Thyroid gland (tissue), 4 donors: ENCODE measurements at regions not wholly inside any gene's neighbourhood (a gene's known extent, or its start where the extent isn't known, plus 50 kb on each side); places are given as distances from the start of the nearest gene placed in this dataset.

Source experiments
- DNase-seq, 2 donors: peaks; one replicate each; pipeline ENCODE4 v3.0.0-alpha.2; 2019
- H3K27ac ChIP-seq, 3 donors: fragments of 200-600 bp; sonication (generic); 1 replicate in 2 of 3; 2 replicates in 1 of 3; pipeline ENCODE4 v1.5.1; 2016 to 2019; ENCODE audit warnings: mild to moderate bottlenecking in 1 of 3, moderate library complexity in 1 of 3
- H3K27me3 ChIP-seq: fragments of 200-600 bp; sonication (generic); one replicate; pipeline ENCODE4 v1.5.1; 2019
- H3K36me3 ChIP-seq, 2 donors: fragments of 200-600 bp; sonication (generic); one replicate each; pipeline ENCODE4 v1.5.1; 2016 to 2019
- H3K4me1 ChIP-seq, 2 donors: fragments of 200-600 bp; sonication (generic); one replicate each; pipeline ENCODE4 v1.5.1; 2017 to 2019
- H3K4me3 ChIP-seq, 3 donors: fragments of 200-600 bp; sonication (generic); replicated peaks in 1 of 3; 1 replicate in 2 of 3; 2 replicates in 1 of 3; pipeline ENCODE4 v1.5.1; 2016; ENCODE audit warnings: mild to moderate bottlenecking in 1 of 3
- H3K9me3 ChIP-seq: fragments of 200-600 bp; sonication (generic); one replicate; pipeline ENCODE4 v1.5.1; 2017
- POLR2A ChIP-seq, 2 donors: fragments of 450-650 bp; IDR thresholded peaks; one replicate each; pipeline ENCODE4 v1.6.1; 2017; ENCODE audit warnings: antibody characterized with exemption in 2 of 2, mild to moderate bottlenecking in 2 of 2, moderate library complexity in 1 of 2
- WGBS, 2 donors: methylation state at CpG; one replicate each; pipeline ENCODE4 v1.1.5; 2017; 5-methylcytosine and 5-hydroxymethylcytosine counted together
- intact Hi-C: fragments of 100-400 bp; cut with DNase I; formaldehyde crosslinking; loops from one replicate; pipeline ENCODE4 v1.15.1; 2023
- TF ChIP-seq, protein P1 (sequence below), 6 experiments: fragments of 200-600 bp in 3 of 6; fragments of 450-650 bp in 3 of 6; sonication (generic) in 3 of 6; IDR thresholded peaks; one replicate each; pipeline ENCODE4 v1.5.1; 2016 to 2019; ENCODE audit warnings: antibody characterized with exemption in 6 of 6, mild to moderate bottlenecking in 2 of 6, inconsistent platforms in 1 of 6, moderate library complexity in 1 of 6

DNA sequence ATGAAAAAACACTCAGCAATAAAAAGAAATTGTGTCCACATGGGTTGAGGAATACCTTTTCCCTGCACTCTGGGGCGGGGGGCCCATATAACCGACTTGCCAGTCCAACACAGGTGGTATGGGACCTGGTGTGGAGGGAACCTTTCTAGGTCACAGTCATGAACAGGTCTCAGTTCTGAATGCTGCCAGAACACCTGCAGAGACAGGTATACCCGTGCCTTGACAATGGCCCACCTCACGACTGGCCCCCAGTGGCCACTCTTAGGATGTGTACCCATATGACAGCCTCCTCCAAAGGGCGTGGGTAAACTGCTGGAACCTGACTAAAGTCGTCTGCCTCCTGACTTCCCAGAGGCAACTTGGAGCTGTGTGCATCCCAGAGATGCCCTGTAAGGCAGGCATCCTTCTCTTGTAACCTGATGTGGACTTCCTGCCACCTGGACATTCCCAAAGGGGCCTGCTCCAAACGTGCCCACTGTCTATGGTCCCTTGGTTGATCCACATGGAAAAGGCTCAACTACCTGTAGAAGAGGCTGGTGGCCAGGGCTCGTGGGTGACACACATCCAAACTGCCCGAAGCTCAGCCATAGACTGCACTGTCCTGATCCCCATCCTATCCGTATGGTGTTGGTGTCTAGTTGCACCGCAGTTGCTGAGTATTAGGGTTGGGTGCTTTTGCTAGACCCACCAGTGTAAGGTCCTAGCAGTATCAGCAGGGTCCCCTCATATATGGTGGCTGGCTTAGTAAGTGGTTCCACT lies 859.3 kb downstream of the BRD1 start:
- intact Hi-C loops = no loop called here
- H3K27ac ChIP-seq = no peak overlapping the region
- no peaks in the 10 kb centered on the region for H3K27me3 ChIP-seq
- no peak for TF ChIP-seq POLR2A (IDR thresholded peaks at IDR 0.05)
- TF ChIP-seq, protein P1, sequence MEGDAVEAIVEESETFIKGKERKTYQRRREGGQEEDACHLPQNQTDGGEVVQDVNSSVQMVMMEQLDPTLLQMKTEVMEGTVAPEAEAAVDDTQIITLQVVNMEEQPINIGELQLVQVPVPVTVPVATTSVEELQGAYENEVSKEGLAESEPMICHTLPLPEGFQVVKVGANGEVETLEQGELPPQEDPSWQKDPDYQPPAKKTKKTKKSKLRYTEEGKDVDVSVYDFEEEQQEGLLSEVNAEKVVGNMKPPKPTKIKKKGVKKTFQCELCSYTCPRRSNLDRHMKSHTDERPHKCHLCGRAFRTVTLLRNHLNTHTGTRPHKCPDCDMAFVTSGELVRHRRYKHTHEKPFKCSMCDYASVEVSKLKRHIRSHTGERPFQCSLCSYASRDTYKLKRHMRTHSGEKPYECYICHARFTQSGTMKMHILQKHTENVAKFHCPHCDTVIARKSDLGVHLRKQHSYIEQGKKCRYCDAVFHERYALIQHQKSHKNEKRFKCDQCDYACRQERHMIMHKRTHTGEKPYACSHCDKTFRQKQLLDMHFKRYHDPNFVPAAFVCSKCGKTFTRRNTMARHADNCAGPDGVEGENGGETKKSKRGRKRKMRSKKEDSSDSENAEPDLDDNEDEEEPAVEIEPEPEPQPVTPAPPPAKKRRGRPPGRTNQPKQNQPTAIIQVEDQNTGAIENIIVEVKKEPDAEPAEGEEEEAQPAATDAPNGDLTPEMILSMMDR (IDR thresholded peaks at IDR 0.05) = no peak
- H3K4me3 ChIP-seq = no peak overlapping the region
- no peaks in the 10 kb centered on the region for H3K36me3 ChIP-seq
- WGBS, 2 donors = 48 to 54% methylated on average over 8 to 9 of the region's 11 CpGs
- H3K4me1 ChIP-seq = no peaks in the 10 kb centered on the region
- no peaks in the 10 kb centered on the region for H3K9me3 ChIP-seq
- DNase-seq = no peak

DNA sequence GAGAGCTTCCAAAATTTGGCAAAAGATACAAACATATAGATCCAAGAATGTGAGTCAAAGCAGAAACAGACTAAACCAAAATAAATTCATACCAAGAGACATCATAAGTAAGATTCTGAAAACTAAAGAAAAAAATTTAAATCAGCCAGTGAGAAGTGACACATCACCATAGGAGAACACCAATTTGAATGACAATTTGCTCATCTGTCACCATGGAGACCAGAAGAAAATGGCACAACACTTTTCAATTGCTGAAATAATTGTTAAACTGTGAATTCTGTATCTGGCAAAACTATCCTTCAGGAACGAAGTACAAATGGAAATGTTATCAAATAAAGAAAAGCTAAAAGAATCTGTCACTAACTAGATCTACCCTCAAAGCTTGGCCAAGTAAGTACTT lies 864.3 kb downstream of the BRD1 start:
- Histone ChIP-seq H3K27me3 (no peaks in the 10 kb centered on the region), H3K9me3 (no peaks in the 10 kb centered on the region), H3K4me3 (no peak overlapping the region), H3K4me1 (no peaks in the 10 kb centered on the region), H3K36me3 (no peaks in the 10 kb centered on the region), H3K27ac (no peak overlapping the region)
- intact Hi-C loops = no loop called here
- 55 to 57% methylated on average over 1 of the region's 1 CpG for WGBS, 2 donors
- TF ChIP-seq POLR2A (IDR thresholded peaks at IDR 0.05) = no peak
- TF ChIP-seq, protein P1 (IDR thresholded peaks at IDR 0.05) = no peak
- no peak for DNase-seq

DNA sequence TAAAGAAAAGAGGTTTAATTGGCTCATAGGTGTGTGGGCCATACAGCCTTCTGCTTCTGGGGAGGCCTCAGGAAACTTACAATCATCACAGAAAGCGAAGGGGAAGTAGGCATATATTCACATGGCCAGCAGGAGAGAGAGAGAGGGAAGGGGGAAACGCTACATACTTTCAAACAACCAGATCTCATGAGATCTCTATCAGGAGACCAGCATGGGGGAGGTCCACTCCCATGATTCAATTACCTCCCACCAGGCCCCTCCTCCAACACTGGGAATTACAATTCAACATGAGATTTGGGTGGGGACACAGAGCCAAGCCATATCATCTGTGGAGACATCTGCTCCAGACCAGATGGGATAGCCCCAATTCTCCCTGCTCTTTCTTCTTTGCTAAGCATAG lies 866.0 kb downstream of the BRD1 start:
- H3K4me3 ChIP-seq = no peak overlapping the region
- 79 to 92% methylated on average over 2 of the region's 2 CpGs for WGBS, 2 donors

DNA sequence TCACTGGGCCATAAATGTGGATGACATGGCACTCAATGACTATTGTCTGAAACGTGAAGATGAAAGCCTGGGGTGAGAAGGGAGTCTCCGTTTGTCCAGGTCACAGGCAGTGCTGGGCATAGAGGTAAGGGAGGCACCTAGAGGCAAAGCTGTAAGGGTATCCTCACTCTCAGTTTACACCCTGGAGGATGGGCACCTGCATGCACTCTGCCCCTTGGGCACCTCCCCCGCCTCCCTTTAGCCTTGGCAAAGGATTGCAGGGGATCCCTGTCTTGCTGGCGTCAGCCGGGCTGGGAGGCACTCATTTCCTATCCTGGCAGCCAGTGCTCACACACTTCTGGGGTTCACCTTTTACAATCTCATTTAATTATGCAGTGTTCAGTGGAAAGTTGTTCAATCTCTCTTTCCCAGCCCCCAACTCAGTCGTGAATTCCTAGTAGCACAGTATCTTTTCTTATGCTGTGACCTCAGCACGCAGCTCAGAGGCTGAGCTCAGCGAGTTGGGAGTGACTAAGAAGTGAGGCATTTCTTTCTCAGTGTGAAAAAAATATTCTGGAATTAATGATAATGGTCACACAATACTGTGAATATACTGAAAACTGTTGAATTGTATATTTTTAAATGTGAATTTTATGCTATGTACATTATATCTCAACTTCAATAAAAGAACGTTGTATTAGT lies 866.6 kb downstream of the BRD1 start:
- Histone ChIP-seq H3K9me3 (no peaks in the 10 kb centered on the region), H3K4me3 (no peak overlapping the region), H3K27me3 (no peaks in the 10 kb centered on the region), H3K27ac (no peak overlapping the region), H3K36me3 (no peaks in the 10 kb centered on the region), H3K4me1 (no peaks in the 10 kb centered on the region)
- TF ChIP-seq, protein P1 (IDR thresholded peaks at IDR 0.05) = no peak
- TF ChIP-seq POLR2A (IDR thresholded peaks at IDR 0.05) = no peak
- DNase-seq = no peak
- intact Hi-C loops = no loop called here
- WGBS, 2 donors = 52 to 62% methylated on average over 9 of the region's 9 CpGs

More for the DNA sequence above, 866.0 kb downstream of the BRD1 start:
- TF ChIP-seq, protein P1 (IDR thresholded peaks at IDR 0.05) = no peak
- TF ChIP-seq POLR2A (IDR thresholded peaks at IDR 0.05) = no peak
- intact Hi-C loops = no loop called here
- DNase-seq = no peak
- no peaks in the 10 kb centered on the region for H3K9me3 ChIP-seq
- H3K27ac ChIP-seq = no peak overlapping the region
- no peaks in the 10 kb centered on the region for H3K36me3 ChIP-seq
- H3K4me1 ChIP-seq = no peaks in the 10 kb centered on the region
- no peaks in the 10 kb centered on the region for H3K27me3 ChIP-seq

DNA sequence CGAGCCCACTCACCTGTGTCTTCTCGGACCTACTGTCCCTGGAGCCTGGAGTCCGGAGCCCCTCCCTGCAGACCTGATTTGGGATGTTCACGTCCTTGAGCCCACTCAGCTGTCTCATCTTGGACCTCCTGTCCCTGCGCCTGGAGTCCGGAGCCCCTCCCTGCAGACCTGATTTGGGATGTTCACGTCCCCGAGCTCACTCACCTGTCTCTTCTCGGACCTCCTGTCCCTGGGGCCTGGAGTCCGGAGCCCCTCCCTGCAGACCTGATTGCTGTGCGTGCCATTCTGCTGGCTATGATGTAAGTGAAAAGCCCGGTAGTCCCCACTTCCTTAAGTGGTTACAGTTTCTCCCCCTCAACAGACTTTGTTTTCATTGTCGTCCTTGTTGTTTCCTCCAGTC lies 867.1 kb downstream of the BRD1 start:
- intact Hi-C loops = no loop called here
- H3K4me1 ChIP-seq = no peaks in the 10 kb centered on the region
- H3K9me3 ChIP-seq = no peaks in the 10 kb centered on the region
- 55 to 59% methylated on average over 13 of the region's 13 CpGs for whole genome bisulfite sequencing, 2 donors
- H3K27me3 ChIP-seq = no peaks in the 10 kb centered on the region
- no peak for DNase-seq
- TF ChIP-seq, protein P1 (IDR thresholded peaks at IDR 0.05) = no peak
- no peak for TF ChIP-seq POLR2A (IDR thresholded peaks at IDR 0.05)
- H3K36me3 ChIP-seq = no peaks in the 10 kb centered on the region
- no peak overlapping the region for H3K4me3 ChIP-seq
- no peak overlapping the region for H3K27ac ChIP-seq
